ENCODE measurements at regions not wholly inside any gene's neighbourhood (a gene's known extent, or its start where the extent isn't known, plus 50 kb on each side); places are given as distances from the start of the nearest gene placed in this dataset.
A peak's percentile ranks its signal among the peaks of the same experiment; 100 is the strongest.

DNA sequence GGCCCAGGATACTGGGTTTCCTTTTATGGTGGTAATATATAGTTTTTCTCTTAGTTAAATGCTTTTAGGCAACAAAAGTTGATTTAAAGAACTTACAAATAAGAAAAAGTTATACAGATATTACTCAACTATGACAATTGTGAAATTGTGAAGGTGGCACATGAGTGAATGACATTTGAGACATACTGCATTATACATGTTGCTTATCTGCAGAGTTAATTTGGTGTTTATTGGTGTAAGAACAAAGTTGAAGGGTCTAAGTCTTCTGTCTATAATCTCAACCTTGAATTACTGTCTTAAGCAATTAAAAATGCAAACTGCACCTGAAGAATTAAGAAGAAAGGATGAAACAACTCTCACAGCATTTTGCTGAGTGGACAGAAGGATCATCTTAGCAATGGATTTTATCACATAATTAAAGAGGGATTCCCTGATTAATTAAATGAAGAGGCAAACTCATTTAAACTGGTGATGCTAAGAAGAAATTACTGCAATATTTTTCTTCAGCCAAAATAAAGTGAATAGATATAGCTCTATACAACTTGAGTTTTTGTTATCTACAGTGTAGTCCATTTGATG lies 298.9 kb upstream of the TGFBR2 start:
- DNase-seq (ENCODE audit: low read depth) = no peak
- H3K4me3 ChIP-seq (ENCODE audit: control insufficient read depth, low read depth, low read length) = no peak overlapping the region
- TF ChIP-seq, protein P1, sequence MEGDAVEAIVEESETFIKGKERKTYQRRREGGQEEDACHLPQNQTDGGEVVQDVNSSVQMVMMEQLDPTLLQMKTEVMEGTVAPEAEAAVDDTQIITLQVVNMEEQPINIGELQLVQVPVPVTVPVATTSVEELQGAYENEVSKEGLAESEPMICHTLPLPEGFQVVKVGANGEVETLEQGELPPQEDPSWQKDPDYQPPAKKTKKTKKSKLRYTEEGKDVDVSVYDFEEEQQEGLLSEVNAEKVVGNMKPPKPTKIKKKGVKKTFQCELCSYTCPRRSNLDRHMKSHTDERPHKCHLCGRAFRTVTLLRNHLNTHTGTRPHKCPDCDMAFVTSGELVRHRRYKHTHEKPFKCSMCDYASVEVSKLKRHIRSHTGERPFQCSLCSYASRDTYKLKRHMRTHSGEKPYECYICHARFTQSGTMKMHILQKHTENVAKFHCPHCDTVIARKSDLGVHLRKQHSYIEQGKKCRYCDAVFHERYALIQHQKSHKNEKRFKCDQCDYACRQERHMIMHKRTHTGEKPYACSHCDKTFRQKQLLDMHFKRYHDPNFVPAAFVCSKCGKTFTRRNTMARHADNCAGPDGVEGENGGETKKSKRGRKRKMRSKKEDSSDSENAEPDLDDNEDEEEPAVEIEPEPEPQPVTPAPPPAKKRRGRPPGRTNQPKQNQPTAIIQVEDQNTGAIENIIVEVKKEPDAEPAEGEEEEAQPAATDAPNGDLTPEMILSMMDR (conservative IDR thresholded peaks at IDR 0.05; ENCODE audit: control insufficient read depth, insufficient read depth, low read depth, low read length) = no peak

DNA sequence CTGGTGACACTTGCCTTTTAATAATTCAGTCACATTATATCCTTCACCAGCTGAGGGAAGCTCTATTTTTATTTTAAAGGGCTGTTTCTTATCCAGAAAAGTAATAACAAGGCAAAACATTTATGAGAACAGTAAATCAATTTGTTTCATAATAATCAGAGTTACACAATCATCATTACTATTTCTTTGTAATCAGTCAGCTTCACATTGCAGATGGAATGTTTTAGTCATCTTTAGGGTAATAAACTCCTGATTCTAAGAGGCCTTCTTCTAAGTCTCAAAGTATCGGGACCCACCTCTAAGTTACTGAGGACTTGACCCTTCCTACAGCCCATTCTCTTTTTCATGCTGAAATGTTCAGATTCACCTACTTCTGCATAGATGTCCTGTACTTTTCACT lies 298.3 kb upstream of the TGFBR2 start:
- TF ChIP-seq, protein P1 (conservative IDR thresholded peaks at IDR 0.05; ENCODE audit: control insufficient read depth, insufficient read depth, low read depth, low read length) = no peak
- peak; percentile 82 for DNase-seq (ENCODE audit: low read depth)
- no peak overlapping the region for H3K4me3 ChIP-seq (ENCODE audit: control insufficient read depth, low read depth, low read length)

DNA sequence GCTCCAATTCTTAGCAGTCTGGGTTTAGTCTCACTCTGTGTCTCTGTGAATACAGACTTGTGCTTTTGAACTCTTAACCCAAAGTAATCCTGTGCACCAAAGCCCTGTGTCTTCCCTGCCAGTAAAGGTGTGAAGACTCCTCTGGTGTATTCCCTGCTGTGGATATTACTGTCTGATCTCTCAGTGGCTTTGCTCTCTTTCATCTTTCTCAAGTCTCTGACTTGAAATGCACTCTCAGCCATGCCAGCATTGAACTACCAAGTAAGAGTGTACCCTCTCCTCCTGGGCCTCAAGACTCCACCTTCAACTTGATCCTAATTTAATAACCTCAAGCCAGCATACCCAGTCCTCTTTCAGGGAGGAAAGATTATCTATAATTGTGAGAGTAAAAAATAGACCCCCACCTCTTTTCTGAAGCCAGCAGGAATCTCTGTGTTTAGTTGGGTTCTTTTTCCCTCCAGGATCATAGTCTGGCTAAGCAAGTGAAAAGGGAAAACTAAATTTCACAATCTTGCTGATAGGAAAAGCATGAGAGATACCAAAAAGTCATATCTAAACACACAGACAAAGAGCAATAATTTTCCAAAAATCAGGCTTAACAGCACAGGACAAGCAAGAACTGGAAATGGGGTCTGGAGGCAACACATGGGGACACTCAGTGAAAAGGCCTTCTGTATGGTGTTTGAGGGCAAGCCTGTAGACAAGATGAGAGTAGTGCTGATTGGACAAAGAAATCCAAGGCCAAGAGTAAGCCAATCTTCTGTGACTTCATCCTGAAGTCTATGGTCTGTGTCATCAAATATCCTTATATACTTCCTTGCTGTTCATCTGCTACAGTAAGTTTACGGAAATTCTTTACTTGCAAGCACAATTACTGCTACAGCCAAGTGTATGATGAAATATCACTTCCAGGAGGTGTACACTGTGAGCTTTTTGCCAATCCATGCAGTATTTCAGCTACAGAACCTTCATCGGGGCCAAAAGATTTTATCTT lies 296.1 kb upstream of the TGFBR2 start:
- no peak overlapping the region for H3K4me3 ChIP-seq (ENCODE audit: control insufficient read depth, low read depth, low read length)
- TF ChIP-seq, protein P1 (conservative IDR thresholded peaks at IDR 0.05; ENCODE audit: control insufficient read depth, insufficient read depth, low read depth, low read length) = no peak
- peak; percentile 63 for DNase-seq (ENCODE audit: low read depth)

DNA sequence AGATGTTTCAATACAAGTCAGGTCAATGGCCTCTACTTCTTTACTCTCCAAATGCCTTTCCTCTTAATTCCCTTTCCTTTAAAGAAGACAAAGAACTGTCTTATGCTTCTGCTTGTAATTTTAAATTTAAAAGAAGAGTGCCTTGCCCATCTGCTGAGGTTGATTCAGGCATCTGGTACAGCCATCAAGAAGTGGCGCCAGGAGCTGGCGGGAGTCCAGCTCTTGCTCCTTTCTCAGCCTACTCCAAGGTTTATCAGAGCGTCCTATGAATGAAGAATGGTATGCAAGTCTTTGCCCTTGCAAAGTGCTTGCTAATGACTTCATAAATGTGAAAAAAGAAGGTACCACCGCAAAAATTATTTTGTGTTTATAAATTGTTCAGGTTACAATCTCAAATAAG lies 294.6 kb upstream of the TGFBR2 start:
- TF ChIP-seq, protein P1 (conservative IDR thresholded peaks at IDR 0.05; ENCODE audit: control insufficient read depth, insufficient read depth, low read depth, low read length) = no peak
- no peak for DNase-seq (ENCODE audit: low read depth)
- no peak overlapping the region for H3K4me3 ChIP-seq (ENCODE audit: control insufficient read depth, low read depth, low read length)

DNA sequence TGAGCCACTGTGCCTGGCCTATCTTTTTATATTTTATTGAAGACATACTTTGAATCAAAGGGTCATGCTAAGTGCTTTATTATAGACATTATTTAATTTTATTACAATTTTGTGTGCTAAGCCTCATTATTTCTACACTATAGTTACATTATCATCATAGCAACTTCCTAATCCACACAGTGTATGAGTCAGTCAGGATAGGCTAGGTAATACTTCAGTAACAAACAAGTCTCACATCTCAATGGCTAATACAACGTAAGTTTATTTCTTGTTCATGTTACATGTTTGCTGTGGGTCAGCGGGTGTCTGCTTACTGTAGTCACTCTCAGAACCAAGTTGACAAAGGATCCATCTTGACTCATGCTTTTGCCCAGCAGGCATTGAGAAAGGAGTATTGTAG lies 292.6 kb upstream of the TGFBR2 start:
- TF ChIP-seq, protein P1 (conservative IDR thresholded peaks at IDR 0.05; ENCODE audit: control insufficient read depth, insufficient read depth, low read depth, low read length) = no peak
- no peak for DNase-seq (ENCODE audit: low read depth)
- no peak overlapping the region for H3K4me3 ChIP-seq (ENCODE audit: control insufficient read depth, low read depth, low read length)

DNA sequence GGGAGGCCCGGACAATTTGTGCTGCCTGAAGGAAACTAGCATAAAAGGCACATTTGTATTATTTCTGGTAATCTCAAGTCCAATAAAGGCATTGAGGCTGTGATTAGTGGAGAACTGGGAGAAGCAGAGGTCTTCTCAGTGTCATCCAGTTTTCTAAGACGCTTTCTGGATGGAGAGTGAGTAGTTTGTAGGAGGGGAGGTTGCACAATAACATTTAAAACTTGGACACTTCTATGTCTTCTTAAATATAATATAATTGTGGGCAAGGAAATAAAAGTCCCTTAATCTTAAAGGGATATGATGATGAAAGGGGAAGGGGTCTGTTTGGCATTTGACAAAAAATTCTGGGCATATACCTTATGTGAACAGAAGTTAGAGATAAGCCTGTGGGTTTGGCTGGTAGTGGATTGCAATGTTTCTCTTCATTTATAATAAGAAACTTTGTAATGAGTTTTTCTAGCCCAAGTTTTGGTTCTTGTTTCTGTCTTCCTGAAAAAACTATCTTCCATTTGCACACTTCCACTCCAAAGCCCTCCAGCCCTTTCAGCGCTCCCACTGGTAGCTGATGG lies 291.6 kb upstream of the TGFBR2 start:
- DNase-seq (ENCODE audit: low read depth) = peak; percentile 49
- no peak overlapping the region for H3K4me3 ChIP-seq (ENCODE audit: control insufficient read depth, low read depth, low read length)
- TF ChIP-seq, protein P1 (conservative IDR thresholded peaks at IDR 0.05; ENCODE audit: control insufficient read depth, insufficient read depth, low read depth, low read length) = no peak
